A549 (cell line): ENCODE measurements at regions not wholly inside any gene's neighbourhood (a gene's known extent, or its start where the extent isn't known, plus 50 kb on each side); places are given as distances from the start of the nearest gene placed in this dataset.

Source experiments
- ATAC-seq, 2 experiments: fragments of 200-7000 bp in 1 of 2; fragments of >200 bp in 1 of 2; cut with Nextera tagmentation in 1 of 2; cut with Tn5 transposase in 1 of 2; 3 replicates each; pipeline versions ENCODE4 v1.8.0 to v1.9.1; 2018 to 2020; ENCODE audit warnings: mild to moderate bottlenecking in 1 of 2, moderate library complexity in 1 of 2
- CTCF ChIA-PET: fragments of 300-600 bp; sonication (Branson Sonifier 250); formaldehyde crosslinking; extraction: SDS; loops from one replicate; lab custom pipeline; 2021; ENCODE audit warnings: antibody characterized with exemption, inconsistent platforms; lab: Yijun Ruan, JAX
- POLR2A ChIA-PET: fragments of 350-600 bp; formaldehyde crosslinking; extraction: SDS; loops from one replicate; lab custom pipeline; 2021; ENCODE audit warnings: antibody characterized with exemption, inconsistent platforms; lab: Yijun Ruan, JAX
- DNase-seq, 2 experiments: peaks; one replicate each; pipeline versions ENCODE4 v3.0.0 to v3.0.0-alpha.2; 2011 to 2016; ENCODE audit warnings: low read depth in 1 of 2, low spot score in 1 of 2
- FAIRE-seq: peaks from 2 replicates; lab custom pipeline; 2011; peaks lifted over from hg19 to GRCh38; lab: Jason Lieb, UNC
- H3K27ac ChIP-seq, 2 experiments: fragments of >200 bp; sonication (Bioruptor Twin); formaldehyde crosslinking; 3 replicates each; pipeline ENCODE4 v1.5.1; 2016 to 2017
- H3K4me1 ChIP-seq: fragments of >200 bp; sonication (Bioruptor Twin); formaldehyde crosslinking; 3 replicates; pipeline ENCODE4 v1.6.1; 2016
- H3K4me2 ChIP-seq: fragments of >200 bp; sonication (Bioruptor Twin); formaldehyde crosslinking; 3 replicates; pipeline ENCODE4 v1.6.1; 2016
- H3K4me3 ChIP-seq: fragments of >200 bp; sonication (Bioruptor Twin); formaldehyde crosslinking; 3 replicates; pipeline ENCODE4 v1.5.1; 2016
- H3K9me3 ChIP-seq: fragments of >200 bp; sonication (Bioruptor Twin); formaldehyde crosslinking; 3 replicates; pipeline ENCODE4 v1.6.1; 2016
- ATOH8 ChIP-seq: fragments of 250-450 bp; sonication (Bioruptor Pico); IDR thresholded peaks from 2 replicates; pipeline ENCODE4 v1.5.0; 2020; ENCODE audit warnings: low read depth, mild to moderate bottlenecking, moderate library complexity
- BHLHE40 ChIP-seq: IDR thresholded peaks from 2 replicates; pipeline ENCODE4 v1.6.1; 2012; ENCODE audit warnings: low read depth, low read length, inconsistent platforms
- CBX2 ChIP-seq: fragments of 200-600 bp; sonication (generic); IDR thresholded peaks from 2 replicates; pipeline ENCODE4 v1.6.1; 2016; ENCODE audit warnings: low read depth, mild to moderate bottlenecking, borderline replicate concordance
- CBX8 ChIP-seq: fragments of 200-600 bp; sonication (generic); IDR thresholded peaks from 2 replicates; pipeline ENCODE4 v1.6.1; 2016
- CEBPB ChIP-seq, 2 experiments: fragments of >200 bp in 1 of 2; sonication (Bioruptor Twin) in 1 of 2; formaldehyde crosslinking in 1 of 2; IDR thresholded peaks; 2 replicates each; pipeline ENCODE4 v1.6.1; 2012 to 2016
- CHD2 ChIP-seq: fragments of 150-350 bp; IDR thresholded peaks from 2 replicates; pipeline ENCODE4 v1.6.1; 2014; ENCODE audit warnings: low read length; ENCODE audit not compliant: partially characterized antibody
- CHD4 ChIP-seq: fragments of 200-600 bp; sonication (generic); IDR thresholded peaks from 2 replicates; pipeline ENCODE4 v1.6.1; 2016; ENCODE audit warnings: antibody characterized with exemption, mild to moderate bottlenecking, borderline replicate concordance
- EP300 ChIP-seq, 2 experiments: fragments of >200 bp; sonication (Bioruptor Twin); formaldehyde crosslinking; IDR thresholded peaks; 2 replicates in 1 of 2; 3 replicates in 1 of 2; pipeline ENCODE4 v1.6.1; 2016 to 2017
- FOSL2 ChIP-seq, 2 experiments: fragments of 450-650 bp in 1 of 2; fragments of >200 bp in 1 of 2; sonication (Bioruptor Twin) in 1 of 2; formaldehyde crosslinking; IDR thresholded peaks; 2 replicates each; pipeline versions ENCODE4 v1.5.0 to v1.6.1; 2016 to 2020; ENCODE audit warnings: mild to moderate bottlenecking in 1 of 2, moderate library complexity in 1 of 2
- GATA3 ChIP-seq: IDR thresholded peaks from 2 replicates; pipeline ENCODE4 v1.6.1; 2012; ENCODE audit warnings: borderline replicate concordance
- HEYL ChIP-seq: fragments of 250-450 bp; sonication (Bioruptor Pico); IDR thresholded peaks from 2 replicates; pipeline ENCODE4 v1.8.0; 2021; ENCODE audit warnings: mild to moderate bottlenecking, moderate library complexity
- HMGXB4 ChIP-seq: fragments of 250-450 bp; sonication (Bioruptor Pico); IDR thresholded peaks from 2 replicates; pipeline ENCODE4 v1.5.0; 2021; ENCODE audit warnings: mild to moderate bottlenecking, moderate library complexity, borderline replicate concordance
- HOXA7 ChIP-seq: fragments of 250-450 bp; sonication (Bioruptor Pico); IDR thresholded peaks from 2 replicates; pipeline ENCODE4 v1.5.0; 2020; ENCODE audit warnings: mild to moderate bottlenecking, moderate library complexity
- KDM1A ChIP-seq: fragments of 200-600 bp; sonication (generic); IDR thresholded peaks from 2 replicates; pipeline ENCODE4 v1.6.1; 2016; ENCODE audit warnings: low read depth, mild to moderate bottlenecking
- MAFK ChIP-seq: fragments of 450-650 bp; IDR thresholded peaks from 2 replicates; pipeline ENCODE4 v1.6.1; 2014; ENCODE audit not compliant: partially characterized antibody
- MAX ChIP-seq: IDR thresholded peaks from 2 replicates; pipeline ENCODE4 v1.6.1; 2012
- MYC ChIP-seq: IDR thresholded peaks from 2 replicates; pipeline ENCODE4 v1.6.1; 2012; ENCODE audit warnings: mild to moderate bottlenecking, inconsistent platforms, low read length, improper control_type of control experiment, borderline replicate concordance
- NFE2L2 ChIP-seq: fragments of 150-350 bp; conservative IDR thresholded peaks from 2 replicates; pipeline ENCODE4 v1.6.1; 2014; ENCODE audit warnings: low read length
- PHF8 ChIP-seq: fragments of 200-600 bp; sonication (generic); IDR thresholded peaks from 2 replicates; pipeline ENCODE4 v1.6.1; 2016; ENCODE audit warnings: low read depth, mild to moderate bottlenecking, antibody characterized with exemption, moderate library complexity, borderline replicate concordance
- RAD21 ChIP-seq, 2 experiments: fragments of >200 bp in 1 of 2; sonication (Bioruptor Twin) in 1 of 2; formaldehyde crosslinking in 1 of 2; IDR thresholded peaks in 1 of 2; conservative IDR thresholded peaks in 1 of 2; 2 replicates in 1 of 2; 3 replicates in 1 of 2; pipeline ENCODE4 v1.6.1; 2012 to 2018; ENCODE audit warnings: inconsistent platforms in 1 of 2
- RARB ChIP-seq: fragments of 250-450 bp; sonication (Bioruptor Pico); IDR thresholded peaks from 2 replicates; pipeline ENCODE4 v1.8.0; 2021; ENCODE audit warnings: mild to moderate bottlenecking, moderate library complexity
- RFX5 ChIP-seq: fragments of 450-650 bp; IDR thresholded peaks from 2 replicates; pipeline ENCODE4 v1.7.1; 2014; ENCODE audit warnings: antibody characterized with exemption, mild to moderate bottlenecking, moderate library complexity
- TP53 ChIP-seq: fragments of 250-450 bp; sonication (Bioruptor Pico); IDR thresholded peaks from 2 replicates; pipeline ENCODE4 v1.5.0; 2021; ENCODE audit warnings: mild to moderate bottlenecking, moderate library complexity
- WGBS: methylation state at CpG from one replicate; pipeline ENCODE4 v1.1.6; 2017; ENCODE audit errors: missing lambda C conversion rate; 5-methylcytosine and 5-hydroxymethylcytosine counted together
- TF ChIP-seq, protein P1 (sequence below): IDR thresholded peaks from 2 replicates; pipeline ENCODE4 v1.6.1; 2012; ENCODE audit warnings: low read depth, borderline replicate concordance
- TF ChIP-seq, protein P2 (sequence below): IDR thresholded peaks from 2 replicates; pipeline ENCODE4 v1.6.1; 2012
- TF ChIP-seq, protein P3 (sequence below): fragments of 200-600 bp; sonication (generic); IDR thresholded peaks from 2 replicates; pipeline ENCODE4 v1.6.1; 2016; ENCODE audit warnings: antibody characterized with exemption, mild to moderate bottlenecking, moderate library complexity

DNA sequence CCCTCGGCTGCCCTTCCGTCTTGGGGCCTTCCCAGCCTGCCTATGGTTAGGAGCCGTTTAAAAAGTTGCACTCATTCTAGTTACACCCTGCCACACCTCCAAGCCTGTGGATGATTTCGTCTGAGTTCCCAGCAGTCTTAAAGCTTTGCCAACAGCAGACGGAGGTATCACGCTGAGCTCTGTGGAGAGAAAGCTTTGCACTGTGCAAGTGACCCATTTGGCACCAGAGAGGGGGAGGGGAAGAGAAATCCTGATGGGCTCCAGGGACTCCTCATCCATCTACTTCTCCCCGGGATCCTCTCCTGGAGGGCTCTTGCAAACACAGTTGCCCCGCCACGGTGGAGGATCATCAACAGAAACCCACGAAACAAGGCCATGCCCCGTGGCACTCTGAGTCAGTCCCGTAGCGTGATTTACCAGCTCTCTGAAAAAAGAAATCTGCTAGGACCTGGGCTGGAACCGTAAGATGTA, 98.8 kb upstream of the CITED2 start:
- POLR2A ChIA-PET = no interaction called here
- Histone ChIP-seq H3K4me1 (no peaks in the 10 kb centered on the region), H3K4me3 (no peak overlapping the region), H3K27ac (no peak overlapping the region), H3K4me2 (no peak overlapping the region), H3K9me3 (no peaks in the 10 kb centered on the region)
- 90% methylated on average over 11 of the region's 14 CpGs for WGBS
- CTCF ChIA-PET = interaction anchor here (1.4 kb wide), 1 partner anchor 13 kb away, joined by 4 read pairs; no protein-coding TSS in a partner anchor
- no peak for FAIRE-seq
- ATAC-seq = no peak
- DNase-seq = no peak
- TF ChIP-seq MAFK (no peak), HEYL (CRISPR knock-in tag) (no peak), CBX8 (no peak), RARB (CRISPR knock-in tag) (no peak), GATA3 (no peak), TP53 (CRISPR knock-in tag) (no peak), HMGXB4 (CRISPR knock-in tag) (no peak), RFX5 (no peak), HOXA7 (CRISPR knock-in tag) (no peak), PHF8 (no peak), CHD4 (no peak), RAD21 (conservative IDR thresholded peaks at IDR 0.05 in 1 of 2, IDR thresholded peaks at IDR 0.05 in 1 of 2) (no peak), CEBPB (IDR thresholded peaks at IDR 0.05) (no peak), BHLHE40 (no peak), EP300 (IDR thresholded peaks at IDR 0.05) (no peak), MAX (no peak), ATOH8 (CRISPR knock-in tag) (no peak)
- TF ChIP-seq, protein P1, sequence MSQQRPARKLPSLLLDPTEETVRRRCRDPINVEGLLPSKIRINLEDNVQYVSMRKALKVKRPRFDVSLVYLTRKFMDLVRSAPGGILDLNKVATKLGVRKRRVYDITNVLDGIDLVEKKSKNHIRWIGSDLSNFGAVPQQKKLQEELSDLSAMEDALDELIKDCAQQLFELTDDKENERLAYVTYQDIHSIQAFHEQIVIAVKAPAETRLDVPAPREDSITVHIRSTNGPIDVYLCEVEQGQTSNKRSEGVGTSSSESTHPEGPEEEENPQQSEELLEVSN = no peak
- TF ChIP-seq, protein P2, sequence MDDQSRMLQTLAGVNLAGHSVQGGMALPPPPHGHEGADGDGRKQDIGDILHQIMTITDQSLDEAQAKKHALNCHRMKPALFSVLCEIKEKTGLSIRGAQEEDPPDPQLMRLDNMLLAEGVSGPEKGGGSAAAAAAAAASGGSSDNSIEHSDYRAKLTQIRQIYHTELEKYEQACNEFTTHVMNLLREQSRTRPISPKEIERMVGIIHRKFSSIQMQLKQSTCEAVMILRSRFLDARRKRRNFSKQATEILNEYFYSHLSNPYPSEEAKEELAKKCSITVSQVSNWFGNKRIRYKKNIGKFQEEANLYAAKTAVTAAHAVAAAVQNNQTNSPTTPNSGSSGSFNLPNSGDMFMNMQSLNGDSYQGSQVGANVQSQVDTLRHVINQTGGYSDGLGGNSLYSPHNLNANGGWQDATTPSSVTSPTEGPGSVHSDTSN = no peak

GRCh38 chr6:139472351-139473015, 98.0 kb upstream of the CITED2 start:
- no peaks in the 10 kb centered on the region for H3K4me1 ChIP-seq
- ChIA-PET POLR2A (no interaction called here), CTCF (no interaction called here)
- FAIRE-seq (no peak), DNase-seq (no peak), ATAC-seq (no peak)
- no peak overlapping the region for H3K4me3 ChIP-seq
- 89% methylated on average over 12 of the region's 12 CpGs for WGBS
- no peak overlapping the region for H3K4me2 ChIP-seq
- no peak overlapping the region for H3K27ac ChIP-seq
- no peaks in the 10 kb centered on the region for H3K9me3 ChIP-seq
- TF ChIP-seq NFE2L2 (no peak), FOSL2 (IDR thresholded peaks at IDR 0.05) (no peak), FOSL2 (CRISPR knock-in tag; IDR thresholded peaks at IDR 0.05) (no peak), CHD4 (no peak), MAX (no peak), KDM1A (no peak), CBX2 (no peak), RARB (CRISPR knock-in tag) (no peak), RAD21 (conservative IDR thresholded peaks at IDR 0.05 in 1 of 2, IDR thresholded peaks at IDR 0.05 in 1 of 2) (no peak), MYC (no peak), CHD2 (no peak)
- TF ChIP-seq, protein P3, sequence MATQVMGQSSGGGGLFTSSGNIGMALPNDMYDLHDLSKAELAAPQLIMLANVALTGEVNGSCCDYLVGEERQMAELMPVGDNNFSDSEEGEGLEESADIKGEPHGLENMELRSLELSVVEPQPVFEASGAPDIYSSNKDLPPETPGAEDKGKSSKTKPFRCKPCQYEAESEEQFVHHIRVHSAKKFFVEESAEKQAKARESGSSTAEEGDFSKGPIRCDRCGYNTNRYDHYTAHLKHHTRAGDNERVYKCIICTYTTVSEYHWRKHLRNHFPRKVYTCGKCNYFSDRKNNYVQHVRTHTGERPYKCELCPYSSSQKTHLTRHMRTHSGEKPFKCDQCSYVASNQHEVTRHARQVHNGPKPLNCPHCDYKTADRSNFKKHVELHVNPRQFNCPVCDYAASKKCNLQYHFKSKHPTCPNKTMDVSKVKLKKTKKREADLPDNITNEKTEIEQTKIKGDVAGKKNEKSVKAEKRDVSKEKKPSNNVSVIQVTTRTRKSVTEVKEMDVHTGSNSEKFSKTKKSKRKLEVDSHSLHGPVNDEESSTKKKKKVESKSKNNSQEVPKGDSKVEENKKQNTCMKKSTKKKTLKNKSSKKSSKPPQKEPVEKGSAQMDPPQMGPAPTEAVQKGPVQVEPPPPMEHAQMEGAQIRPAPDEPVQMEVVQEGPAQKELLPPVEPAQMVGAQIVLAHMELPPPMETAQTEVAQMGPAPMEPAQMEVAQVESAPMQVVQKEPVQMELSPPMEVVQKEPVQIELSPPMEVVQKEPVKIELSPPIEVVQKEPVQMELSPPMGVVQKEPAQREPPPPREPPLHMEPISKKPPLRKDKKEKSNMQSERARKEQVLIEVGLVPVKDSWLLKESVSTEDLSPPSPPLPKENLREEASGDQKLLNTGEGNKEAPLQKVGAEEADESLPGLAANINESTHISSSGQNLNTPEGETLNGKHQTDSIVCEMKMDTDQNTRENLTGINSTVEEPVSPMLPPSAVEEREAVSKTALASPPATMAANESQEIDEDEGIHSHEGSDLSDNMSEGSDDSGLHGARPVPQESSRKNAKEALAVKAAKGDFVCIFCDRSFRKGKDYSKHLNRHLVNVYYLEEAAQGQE = no peak
- TF ChIP-seq, protein P2 = no peak
